GM12874 (cell line): ENCODE measurements at regions not wholly inside any gene's neighbourhood (a gene's known extent, or its start where the extent isn't known, plus 50 kb on each side); places are given as distances from the start of the nearest gene placed in this dataset.
A peak's percentile ranks its signal among the peaks of the same experiment; 100 is the strongest.

ENCODE experiments used
- TF ChIP-seq, protein P1 (sequence below): IDR thresholded peaks from 2 replicates; pipeline ENCODE4 v1.5.1; 2011; ENCODE audit warnings: low read depth, mild to moderate bottlenecking, control low read depth, low read length, moderate library complexity; ENCODE audit not compliant: insufficient read depth

DNA sequence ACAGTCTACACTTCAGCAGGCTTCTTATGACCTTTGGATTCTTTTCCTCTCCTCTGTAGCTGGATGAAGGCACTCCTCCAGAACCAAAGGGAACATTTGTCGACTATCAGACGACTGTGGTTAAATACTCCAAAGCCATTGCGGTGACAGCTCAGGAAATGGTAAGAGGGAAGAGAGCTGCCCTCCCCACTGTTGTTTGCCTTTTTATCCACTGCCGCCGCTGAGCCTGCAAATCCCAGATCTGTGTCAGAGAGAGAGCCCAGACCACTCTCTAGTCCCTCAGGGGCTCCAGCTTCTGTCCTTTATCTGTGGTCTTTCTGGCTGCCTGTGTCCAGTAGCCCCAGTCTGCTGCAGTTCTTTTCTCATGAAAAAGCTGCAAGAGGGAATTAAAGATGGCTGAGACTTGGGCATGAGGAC is 261.5 kb upstream of the TPM1 start:
- TF ChIP-seq, protein P1, sequence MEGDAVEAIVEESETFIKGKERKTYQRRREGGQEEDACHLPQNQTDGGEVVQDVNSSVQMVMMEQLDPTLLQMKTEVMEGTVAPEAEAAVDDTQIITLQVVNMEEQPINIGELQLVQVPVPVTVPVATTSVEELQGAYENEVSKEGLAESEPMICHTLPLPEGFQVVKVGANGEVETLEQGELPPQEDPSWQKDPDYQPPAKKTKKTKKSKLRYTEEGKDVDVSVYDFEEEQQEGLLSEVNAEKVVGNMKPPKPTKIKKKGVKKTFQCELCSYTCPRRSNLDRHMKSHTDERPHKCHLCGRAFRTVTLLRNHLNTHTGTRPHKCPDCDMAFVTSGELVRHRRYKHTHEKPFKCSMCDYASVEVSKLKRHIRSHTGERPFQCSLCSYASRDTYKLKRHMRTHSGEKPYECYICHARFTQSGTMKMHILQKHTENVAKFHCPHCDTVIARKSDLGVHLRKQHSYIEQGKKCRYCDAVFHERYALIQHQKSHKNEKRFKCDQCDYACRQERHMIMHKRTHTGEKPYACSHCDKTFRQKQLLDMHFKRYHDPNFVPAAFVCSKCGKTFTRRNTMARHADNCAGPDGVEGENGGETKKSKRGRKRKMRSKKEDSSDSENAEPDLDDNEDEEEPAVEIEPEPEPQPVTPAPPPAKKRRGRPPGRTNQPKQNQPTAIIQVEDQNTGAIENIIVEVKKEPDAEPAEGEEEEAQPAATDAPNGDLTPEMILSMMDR: no peak

- TF ChIP-seq, protein P1: peak; percentile 33; the same call in 1 of the 2 replicates
Observed at GRCh38 chr15:62782071-62782841, 260.3 kb upstream of the TPM1 start.

GRCh38 chr15:62782896-62783295 is 259.7 kb upstream of the TPM1 start:
- TF ChIP-seq, protein P1: no peak

GRCh38 chr15:62783303-62783957 is 259.1 kb upstream of the TPM1 start:
- TF ChIP-seq, protein P1: no peak

GRCh38 chr15:62785881-62786828 is 256.4 kb upstream of the TPM1 start:
- TF ChIP-seq, protein P1: no peak

GRCh38 chr15:62787401-62787800 is 255.1 kb upstream of the TPM1 start:
- TF ChIP-seq, protein P1: no peak

DNA sequence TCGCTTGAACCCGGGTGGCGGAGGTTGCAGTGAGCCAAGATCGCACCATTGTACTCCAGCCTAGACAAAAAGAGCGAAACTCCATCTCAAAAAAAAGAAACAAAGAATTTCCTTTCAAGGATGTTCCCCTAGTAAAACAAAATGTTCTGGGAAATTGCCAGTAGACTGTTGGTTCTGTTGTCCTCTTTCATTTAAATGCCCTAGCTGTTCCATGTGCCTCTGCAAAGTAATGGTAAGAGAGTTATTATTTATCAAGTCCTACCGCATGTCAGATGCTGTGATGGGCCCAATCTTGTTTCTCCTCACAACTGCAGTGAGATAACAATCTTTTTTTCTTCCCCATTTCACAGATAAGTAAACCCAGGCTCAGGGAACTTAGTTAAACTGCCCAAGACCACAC is 254.3 kb upstream of the TPM1 start:
- TF ChIP-seq, protein P1: no peak
